ENCODE measurements at regions not wholly inside any gene's neighbourhood (a gene's known extent, or its start where the extent isn't known, plus 50 kb on each side); places are given as distances from the start of the nearest gene placed in this dataset.

DNA sequence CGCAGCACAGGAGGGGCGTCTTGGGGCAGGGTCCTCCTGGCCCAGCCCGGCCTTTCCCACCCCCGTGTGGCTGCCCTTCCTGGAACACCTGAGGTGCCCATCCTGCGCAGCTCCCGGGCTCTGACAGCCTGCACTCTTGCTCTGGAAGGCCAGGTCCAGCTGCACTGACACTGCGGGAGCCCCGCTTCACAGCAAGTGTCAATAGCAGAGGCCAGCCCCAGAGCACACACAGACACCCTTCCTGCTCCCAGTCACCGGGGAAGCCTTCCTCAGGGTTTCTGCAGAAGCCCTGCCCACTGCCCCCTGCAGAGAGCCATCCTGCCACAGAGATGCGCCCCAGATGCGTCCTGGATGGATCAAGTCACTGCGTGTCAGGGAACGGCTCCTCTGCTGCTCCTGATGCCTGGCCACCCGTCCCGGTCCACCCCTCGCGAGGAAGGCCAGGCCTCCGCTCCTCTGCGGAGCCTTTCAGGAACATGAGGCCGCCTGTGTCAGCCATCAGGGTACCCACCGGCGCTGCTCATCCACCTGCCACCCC lies 519.2 kb upstream of the MYT1L start:
- no peaks in the 10 kb centered on the region for H3K9me3 ChIP-seq
- no peaks in the 10 kb centered on the region for H3K27me3 ChIP-seq
- H3K36me3 ChIP-seq: no peaks in the 10 kb centered on the region
- TF ChIP-seq, protein P1, sequence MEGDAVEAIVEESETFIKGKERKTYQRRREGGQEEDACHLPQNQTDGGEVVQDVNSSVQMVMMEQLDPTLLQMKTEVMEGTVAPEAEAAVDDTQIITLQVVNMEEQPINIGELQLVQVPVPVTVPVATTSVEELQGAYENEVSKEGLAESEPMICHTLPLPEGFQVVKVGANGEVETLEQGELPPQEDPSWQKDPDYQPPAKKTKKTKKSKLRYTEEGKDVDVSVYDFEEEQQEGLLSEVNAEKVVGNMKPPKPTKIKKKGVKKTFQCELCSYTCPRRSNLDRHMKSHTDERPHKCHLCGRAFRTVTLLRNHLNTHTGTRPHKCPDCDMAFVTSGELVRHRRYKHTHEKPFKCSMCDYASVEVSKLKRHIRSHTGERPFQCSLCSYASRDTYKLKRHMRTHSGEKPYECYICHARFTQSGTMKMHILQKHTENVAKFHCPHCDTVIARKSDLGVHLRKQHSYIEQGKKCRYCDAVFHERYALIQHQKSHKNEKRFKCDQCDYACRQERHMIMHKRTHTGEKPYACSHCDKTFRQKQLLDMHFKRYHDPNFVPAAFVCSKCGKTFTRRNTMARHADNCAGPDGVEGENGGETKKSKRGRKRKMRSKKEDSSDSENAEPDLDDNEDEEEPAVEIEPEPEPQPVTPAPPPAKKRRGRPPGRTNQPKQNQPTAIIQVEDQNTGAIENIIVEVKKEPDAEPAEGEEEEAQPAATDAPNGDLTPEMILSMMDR (IDR thresholded peaks at IDR 0.05): no peak
- H3K27ac ChIP-seq: no peak overlapping the region
- no peak for DNase-seq
- intact Hi-C loops (cut with DNase I): no loop called here
- no peak overlapping the region for H3K4me3 ChIP-seq
- no peak overlapping the region for H3K9ac ChIP-seq (ENCODE audit: low read depth in 2 of 2, low read length in 2 of 2)
- H3K4me1 ChIP-seq: no peaks in the 10 kb centered on the region

- intact Hi-C loops (cut with DNase I): no loop called here
- no peaks in the 10 kb centered on the region for H3K4me1 ChIP-seq
- DNase-seq: no peak
- no peak overlapping the region for H3K27ac ChIP-seq
- no peaks in the 10 kb centered on the region for H3K36me3 ChIP-seq
- TF ChIP-seq, protein P1 (IDR thresholded peaks at IDR 0.05): no peak
- no peaks in the 10 kb centered on the region for H3K27me3 ChIP-seq
- no peak overlapping the region for H3K4me3 ChIP-seq
- H3K9ac ChIP-seq (ENCODE audit: low read depth in 2 of 2, low read length in 2 of 2): no peak overlapping the region
- H3K9me3 ChIP-seq: no peaks in the 10 kb centered on the region
These were observed 518.6 kb upstream of the MYT1L start for GRCh38 chr2:2849464-2850217.

DNA sequence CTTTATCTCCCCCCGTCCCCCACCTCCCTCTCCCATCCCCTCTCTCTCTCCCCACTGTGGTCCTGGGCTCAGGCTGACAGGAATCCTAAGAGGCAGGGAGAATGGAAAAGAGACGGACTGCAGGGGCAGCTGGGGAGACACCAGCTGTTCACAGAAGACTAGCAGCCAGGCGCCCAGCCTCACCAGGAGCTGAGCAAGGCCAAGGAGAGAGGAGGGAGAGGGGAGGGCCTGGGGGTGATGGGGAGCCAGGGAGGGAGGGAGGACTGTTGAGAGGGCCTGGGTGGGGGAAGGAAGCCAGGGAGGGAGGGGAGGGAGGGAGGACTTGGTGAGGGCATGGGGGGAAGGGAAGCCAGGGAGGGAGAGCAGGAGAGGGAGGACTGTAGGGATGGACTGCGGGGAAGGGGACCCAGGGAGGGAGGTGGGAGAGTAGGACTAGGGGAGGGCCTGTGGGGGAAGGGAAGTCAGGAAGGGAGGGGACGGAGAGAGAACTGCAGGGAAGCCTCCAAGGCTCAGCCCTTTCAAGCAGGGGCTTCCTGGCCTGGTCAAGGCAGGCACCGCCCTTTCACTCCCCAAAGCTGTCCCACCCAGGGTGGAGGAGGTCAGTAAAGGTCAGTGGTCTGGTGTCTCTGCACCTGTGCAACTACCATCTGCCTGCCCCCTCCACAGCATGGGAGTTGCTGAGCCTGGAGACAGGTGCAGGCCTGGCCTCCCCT lies 517.7 kb upstream of the MYT1L start:
- Histone ChIP-seq H3K27me3 (no peaks in the 10 kb centered on the region), H3K27ac (no peak overlapping the region), H3K4me1 (no peaks in the 10 kb centered on the region), H3K4me3 (no peak overlapping the region), H3K9ac (ENCODE audit: low read depth in 2 of 2, low read length in 2 of 2) (no peak overlapping the region), H3K36me3 (no peaks in the 10 kb centered on the region), H3K9me3 (no peaks in the 10 kb centered on the region)
- DNase-seq: no peak
- TF ChIP-seq, protein P1 (IDR thresholded peaks at IDR 0.05): no peak
- intact Hi-C loops (cut with DNase I): no loop called here

DNA sequence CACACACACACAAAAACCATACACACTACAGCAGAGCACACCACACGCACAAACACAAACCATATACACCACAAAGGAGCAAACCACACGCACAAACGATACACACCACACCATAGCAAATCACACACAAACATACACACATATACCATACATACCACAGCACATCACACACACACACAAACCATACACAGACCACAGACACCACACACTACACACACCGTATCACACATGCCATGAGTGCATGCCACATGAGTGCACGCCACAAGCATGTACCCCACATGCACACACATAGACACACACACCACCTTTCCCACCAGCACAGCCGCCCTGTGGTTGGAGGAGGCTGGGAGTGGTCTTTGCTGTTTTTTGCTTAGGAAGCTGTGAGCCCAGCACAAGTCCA lies 517.1 kb upstream of the MYT1L start:
- intact Hi-C loops (cut with DNase I): no loop called here
- TF ChIP-seq, protein P1 (IDR thresholded peaks at IDR 0.05): no peak
- Histone ChIP-seq H3K4me1 (no peaks in the 10 kb centered on the region), H3K27me3 (no peaks in the 10 kb centered on the region), H3K9ac (ENCODE audit: low read depth in 2 of 2, low read length in 2 of 2) (no peak overlapping the region), H3K4me3 (no peak overlapping the region), H3K36me3 (no peaks in the 10 kb centered on the region), H3K27ac (no peak overlapping the region), H3K9me3 (no peaks in the 10 kb centered on the region)
- no peak for DNase-seq

DNA sequence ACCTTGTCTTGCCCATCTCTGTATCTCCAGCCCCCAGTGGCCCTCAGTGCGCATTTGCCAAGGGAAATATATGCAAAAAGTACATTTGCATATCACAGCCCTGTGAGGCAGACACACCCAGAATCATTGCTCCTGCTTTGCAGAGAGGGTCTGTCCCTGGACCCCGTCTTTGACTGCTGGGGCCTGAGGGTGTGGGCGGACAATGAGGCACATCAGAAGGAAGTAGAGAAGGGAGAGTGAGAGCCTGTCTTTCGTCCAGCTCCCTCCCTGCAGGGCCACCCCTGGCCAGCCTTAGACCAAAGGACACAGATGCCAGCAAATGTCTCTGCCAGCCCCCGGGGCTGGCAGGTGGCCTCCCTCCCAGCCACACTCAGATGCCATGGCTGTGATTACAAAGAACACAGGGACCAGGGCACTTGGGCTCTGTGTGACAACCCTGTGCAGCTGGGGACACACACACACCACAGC lies 516.2 kb upstream of the MYT1L start:
- no peak overlapping the region for H3K4me3 ChIP-seq
- H3K9ac ChIP-seq (ENCODE audit: low read depth in 2 of 2, low read length in 2 of 2): no peak overlapping the region
- TF ChIP-seq, protein P1 (IDR thresholded peaks at IDR 0.05): no peak
- H3K27ac ChIP-seq: no peak overlapping the region
- no peaks in the 10 kb centered on the region for H3K9me3 ChIP-seq
- intact Hi-C loops (cut with DNase I): no loop called here
- no peaks in the 10 kb centered on the region for H3K27me3 ChIP-seq
- no peaks in the 10 kb centered on the region for H3K4me1 ChIP-seq
- no peaks in the 10 kb centered on the region for H3K36me3 ChIP-seq
- no peak for DNase-seq

All from colonic mucosa (tissue), 4 donors.